SK-N-SH treated with all-trans-retinoic acid at 6 μM for 48 hours (cell line): ENCODE measurements at regions not wholly inside any gene's neighbourhood (a gene's known extent, or its start where the extent isn't known, plus 50 kb on each side); places are given as distances from the start of the nearest gene placed in this dataset.

Experiments
- CSDC2 ChIP-seq: fragments of 250-450 bp; sonication (Bioruptor Pico); IDR thresholded peaks from 2 replicates; pipeline ENCODE4 v1.5.0; 2020; ENCODE audit warnings: mild to moderate bottlenecking, moderate library complexity
- GLIS3 ChIP-seq: fragments of 250-450 bp; sonication (Bioruptor Pico); IDR thresholded peaks from 2 replicates; pipeline ENCODE4 v1.5.0; 2020; ENCODE audit warnings: mild to moderate bottlenecking, moderate library complexity
- PATZ1 ChIP-seq: fragments of 250-450 bp; sonication (Bioruptor Pico); IDR thresholded peaks from 2 replicates; pipeline ENCODE4 v1.8.0; 2020; ENCODE audit warnings: mild to moderate bottlenecking, moderate library complexity, borderline replicate concordance
- PPARA ChIP-seq: fragments of 250-450 bp; sonication (Bioruptor Pico); IDR thresholded peaks from 2 replicates; pipeline ENCODE4 v1.5.0; 2020; ENCODE audit warnings: mild to moderate bottlenecking, borderline replicate concordance
- RARB ChIP-seq: fragments of 250-450 bp; sonication (Bioruptor Pico); IDR thresholded peaks from 2 replicates; pipeline ENCODE4 v1.8.0; 2021; ENCODE audit warnings: mild to moderate bottlenecking, moderate library complexity
- SNAI2 ChIP-seq: fragments of 250-450 bp; sonication (Bioruptor Pico); IDR thresholded peaks from 2 replicates; pipeline ENCODE4 v1.5.0; 2020; ENCODE audit warnings: mild to moderate bottlenecking, moderate library complexity
- TOX ChIP-seq: fragments of 250-450 bp; sonication (Bioruptor Pico); IDR thresholded peaks from 2 replicates; pipeline ENCODE4 v1.8.0; 2021; ENCODE audit warnings: mild to moderate bottlenecking, moderate library complexity, borderline replicate concordance
- ZC3H10 ChIP-seq: fragments of 250-450 bp; sonication (Bioruptor Pico); IDR thresholded peaks from 2 replicates; pipeline ENCODE4 v1.5.1; 2021; ENCODE audit warnings: mild to moderate bottlenecking, moderate library complexity
- ZFP3 ChIP-seq: fragments of 250-450 bp; sonication (Bioruptor Pico); IDR thresholded peaks from 2 replicates; pipeline ENCODE4 v1.5.0; 2020; ENCODE audit warnings: mild to moderate bottlenecking, moderate library complexity
- ZFP30 ChIP-seq: fragments of 450-650 bp; formaldehyde crosslinking; IDR thresholded peaks from 2 replicates; pipeline ENCODE4 v1.5.0; 2022; ENCODE audit warnings: mild to moderate bottlenecking, moderate library complexity
- ZNF8 ChIP-seq: fragments of 450-650 bp; formaldehyde crosslinking; IDR thresholded peaks from 2 replicates; pipeline ENCODE4 v1.5.0; 2020; ENCODE audit warnings: mild to moderate bottlenecking, moderate library complexity

GRCh38 chr20:22653658-22654642, 69.6 kb upstream of the FOXA2 start:
- TF ChIP-seq PATZ1 (CRISPR knock-in tag) = no peak
- no peak for TF ChIP-seq TOX
- TF ChIP-seq CSDC2 = no peak
- no peak for TF ChIP-seq ZC3H10 (CRISPR knock-in tag)
- TF ChIP-seq SNAI2 (CRISPR knock-in tag) = no peak
- no peak for TF ChIP-seq ZNF8 (CRISPR knock-in tag)
- TF ChIP-seq ZFP30 = no peak
- no peak for TF ChIP-seq GLIS3 (CRISPR knock-in tag)
- TF ChIP-seq ZFP3 (CRISPR knock-in tag) = no peak
- no peak for TF ChIP-seq PPARA (CRISPR knock-in tag)
- no peak for TF ChIP-seq RARB (CRISPR knock-in tag)
